Keratinocyte (primary cell): ENCODE measurements at regions not wholly inside any gene's neighbourhood (a gene's known extent, or its start where the extent isn't known, plus 50 kb on each side); places are given as distances from the start of the nearest gene placed in this dataset.
"Not testable (repeated sequence)": the region's sequence is repeated elsewhere in the genome, so short reads cannot be mapped to it uniquely, and the experiment has no call there.

ENCODE experiments used
- EZH2 ChIP-seq: IDR thresholded peaks from one replicate; pipeline ENCODE4 v1.6.1; 2012; ENCODE audit warnings: inconsistent platforms, mild to moderate bottlenecking, low read length, moderate library complexity
- TF ChIP-seq, protein P1 (sequence below), 3 experiments: IDR thresholded peaks in 1 of 3; conservative IDR thresholded peaks in 1 of 3; optimal IDR thresholded peaks in 1 of 3; 2 replicates in 2 of 3; 3 replicates in 1 of 3; pipeline versions ENCODE3 to v1.5.1; 2011; ENCODE audit warnings: low read length in 3 of 3, mild to moderate bottlenecking in 3 of 3, moderate library complexity in 2 of 3, control low read depth in 1 of 3, inconsistent platforms in 1 of 3; ENCODE audit not compliant: insufficient read depth in 2 of 3; ENCODE audit errors: extremely low read depth in 1 of 3

- TF ChIP-seq, protein P1, sequence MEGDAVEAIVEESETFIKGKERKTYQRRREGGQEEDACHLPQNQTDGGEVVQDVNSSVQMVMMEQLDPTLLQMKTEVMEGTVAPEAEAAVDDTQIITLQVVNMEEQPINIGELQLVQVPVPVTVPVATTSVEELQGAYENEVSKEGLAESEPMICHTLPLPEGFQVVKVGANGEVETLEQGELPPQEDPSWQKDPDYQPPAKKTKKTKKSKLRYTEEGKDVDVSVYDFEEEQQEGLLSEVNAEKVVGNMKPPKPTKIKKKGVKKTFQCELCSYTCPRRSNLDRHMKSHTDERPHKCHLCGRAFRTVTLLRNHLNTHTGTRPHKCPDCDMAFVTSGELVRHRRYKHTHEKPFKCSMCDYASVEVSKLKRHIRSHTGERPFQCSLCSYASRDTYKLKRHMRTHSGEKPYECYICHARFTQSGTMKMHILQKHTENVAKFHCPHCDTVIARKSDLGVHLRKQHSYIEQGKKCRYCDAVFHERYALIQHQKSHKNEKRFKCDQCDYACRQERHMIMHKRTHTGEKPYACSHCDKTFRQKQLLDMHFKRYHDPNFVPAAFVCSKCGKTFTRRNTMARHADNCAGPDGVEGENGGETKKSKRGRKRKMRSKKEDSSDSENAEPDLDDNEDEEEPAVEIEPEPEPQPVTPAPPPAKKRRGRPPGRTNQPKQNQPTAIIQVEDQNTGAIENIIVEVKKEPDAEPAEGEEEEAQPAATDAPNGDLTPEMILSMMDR (optimal IDR thresholded peaks at IDR 0.05 in 1 of 3, IDR thresholded peaks at IDR 0.05 in 1 of 3, conservative IDR thresholded peaks at IDR 0.05 in 1 of 3; ENCODE audit: extremely low read depth in 1 of 3, insufficient read depth in 2 of 3, low read length in 3 of 3), result not testable (repeated sequence)
- TF ChIP-seq EZH2, result not testable (repeated sequence)
Observed at GRCh38 chr2:238776761-238777046, 71.2 kb upstream of the TWIST2 start.
